Hepatocyte (in vitro differentiated cells): ENCODE measurements at regions not wholly inside any gene's neighbourhood (a gene's known extent, or its start where the extent isn't known, plus 50 kb on each side); places are given as distances from the start of the nearest gene placed in this dataset.

ENCODE experiments used
- DNase-seq: peaks from one replicate; pipeline ENCODE4 v3.0.0-alpha.2; 2016; ENCODE audit warnings: low spot score
- H2AFZ ChIP-seq: fragments of 200-600 bp; sonication (generic); 2 replicates; pipeline ENCODE4 v1.6.0; 2016; ENCODE audit warnings: antibody characterized with exemption, mild to moderate bottlenecking
- H3K27ac ChIP-seq: fragments of 200-600 bp; sonication (generic); 2 replicates; pipeline ENCODE4 v1.5.1; 2016; ENCODE audit warnings: mild to moderate bottlenecking
- H3K27me3 ChIP-seq: fragments of 200-600 bp; sonication (generic); 2 replicates; pipeline ENCODE4 v1.6.1; 2016
- H3K36me3 ChIP-seq: fragments of 200-600 bp; sonication (generic); replicated peaks from 2 replicates; pipeline ENCODE4 v1.5.1; 2016; ENCODE audit warnings: low read depth; ENCODE audit not compliant: insufficient read depth
- H3K4me1 ChIP-seq: fragments of 200-600 bp; sonication (generic); 2 replicates; pipeline ENCODE4 v1.5.1; 2016; ENCODE audit warnings: mild to moderate bottlenecking, moderate library complexity; ENCODE audit not compliant: insufficient read depth
- H3K4me2 ChIP-seq: fragments of 200-600 bp; sonication (generic); 2 replicates; pipeline ENCODE4 v1.6.0; 2016
- H3K4me3 ChIP-seq: fragments of 200-600 bp; sonication (generic); 2 replicates; pipeline ENCODE4 v1.5.1; 2016; ENCODE audit warnings: mild to moderate bottlenecking
- H3K79me2 ChIP-seq: fragments of 200-600 bp; sonication (generic); 2 replicates; pipeline ENCODE4 v1.6.0; 2017; ENCODE audit warnings: mild to moderate bottlenecking
- H3K9me2 ChIP-seq: fragments of 200-600 bp; sonication (generic); replicated peaks from 2 replicates; pipeline ENCODE4 v1.6.0; 2017; ENCODE audit warnings: mild to moderate bottlenecking; ENCODE audit not compliant: insufficient read depth
- H3K9me3 ChIP-seq: fragments of 200-600 bp; sonication (generic); 2 replicates; pipeline ENCODE4 v1.5.1; 2016; ENCODE audit warnings: low read depth, mild to moderate bottlenecking
- H4K20me1 ChIP-seq: fragments of 200-600 bp; sonication (generic); 2 replicates; pipeline ENCODE4 v1.6.0; 2016; ENCODE audit warnings: mild to moderate bottlenecking; ENCODE audit not compliant: insufficient read depth, poor library complexity, severe bottlenecking
- EZH2 ChIP-seq: fragments of 200-600 bp; sonication (generic); IDR thresholded peaks from 2 replicates; pipeline ENCODE4 v1.6.1; 2016; ENCODE audit warnings: antibody characterized with exemption, mild to moderate bottlenecking, borderline replicate concordance
- EZH2phosphoT487 ChIP-seq: fragments of 200-600 bp; sonication (generic); IDR thresholded peaks from one replicate; pipeline ENCODE4 v1.6.1; 2018; ENCODE audit warnings: antibody characterized with exemption, mild to moderate bottlenecking, low read depth, moderate library complexity; ENCODE audit not compliant: unreplicated experiment, severe bottlenecking
- WGBS: methylation state at CpG from one replicate; pipeline ENCODE4 v1.1.6; 2016; ENCODE audit warnings: low lambda C conversion rate; ENCODE audit errors: missing lambda C conversion rate; 5-methylcytosine and 5-hydroxymethylcytosine counted together
- TF ChIP-seq, protein P1 (sequence below): fragments of 200-600 bp; sonication (generic); IDR thresholded peaks from 2 replicates; pipeline ENCODE4 v1.5.1; 2016; ENCODE audit warnings: antibody characterized with exemption, mild to moderate bottlenecking; ENCODE audit not compliant: poor library complexity

- Histone ChIP-seq H4K20me1 (no peaks in the 10 kb centered on the region), H3K4me3 (no peak overlapping the region), H2AFZ (no peak overlapping the region), H3K36me3 (no peaks in the 10 kb centered on the region), H3K4me2 (no peak overlapping the region), H3K79me2 (no peaks in the 10 kb centered on the region), H3K9me3 (no peaks in the 10 kb centered on the region), H3K27ac (no peak overlapping the region), H3K9me2 (no peaks in the 10 kb centered on the region), H3K27me3 (no peaks in the 10 kb centered on the region), H3K4me1 (peaks cover 22% of the 10 kb centered on the region)
- WGBS = 70% methylated on average over 7 of the region's 7 CpGs
- DNase-seq = no peak
- TF ChIP-seq, protein P1, sequence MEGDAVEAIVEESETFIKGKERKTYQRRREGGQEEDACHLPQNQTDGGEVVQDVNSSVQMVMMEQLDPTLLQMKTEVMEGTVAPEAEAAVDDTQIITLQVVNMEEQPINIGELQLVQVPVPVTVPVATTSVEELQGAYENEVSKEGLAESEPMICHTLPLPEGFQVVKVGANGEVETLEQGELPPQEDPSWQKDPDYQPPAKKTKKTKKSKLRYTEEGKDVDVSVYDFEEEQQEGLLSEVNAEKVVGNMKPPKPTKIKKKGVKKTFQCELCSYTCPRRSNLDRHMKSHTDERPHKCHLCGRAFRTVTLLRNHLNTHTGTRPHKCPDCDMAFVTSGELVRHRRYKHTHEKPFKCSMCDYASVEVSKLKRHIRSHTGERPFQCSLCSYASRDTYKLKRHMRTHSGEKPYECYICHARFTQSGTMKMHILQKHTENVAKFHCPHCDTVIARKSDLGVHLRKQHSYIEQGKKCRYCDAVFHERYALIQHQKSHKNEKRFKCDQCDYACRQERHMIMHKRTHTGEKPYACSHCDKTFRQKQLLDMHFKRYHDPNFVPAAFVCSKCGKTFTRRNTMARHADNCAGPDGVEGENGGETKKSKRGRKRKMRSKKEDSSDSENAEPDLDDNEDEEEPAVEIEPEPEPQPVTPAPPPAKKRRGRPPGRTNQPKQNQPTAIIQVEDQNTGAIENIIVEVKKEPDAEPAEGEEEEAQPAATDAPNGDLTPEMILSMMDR = no peak
- no peak for TF ChIP-seq EZH2
- TF ChIP-seq EZH2phosphoT487 = no peak
Measured at GRCh38 chr10:35937546-35937945, 295.4 kb upstream of the FZD8 start.

GRCh38 chr10:35934642-35934995, 292.5 kb upstream of the FZD8 start:
- WGBS = 80% methylated on average over 5 of the region's 5 CpGs
- TF ChIP-seq, protein P1 = no peak
- no peak for TF ChIP-seq EZH2
- no peak for TF ChIP-seq EZH2phosphoT487

DNA sequence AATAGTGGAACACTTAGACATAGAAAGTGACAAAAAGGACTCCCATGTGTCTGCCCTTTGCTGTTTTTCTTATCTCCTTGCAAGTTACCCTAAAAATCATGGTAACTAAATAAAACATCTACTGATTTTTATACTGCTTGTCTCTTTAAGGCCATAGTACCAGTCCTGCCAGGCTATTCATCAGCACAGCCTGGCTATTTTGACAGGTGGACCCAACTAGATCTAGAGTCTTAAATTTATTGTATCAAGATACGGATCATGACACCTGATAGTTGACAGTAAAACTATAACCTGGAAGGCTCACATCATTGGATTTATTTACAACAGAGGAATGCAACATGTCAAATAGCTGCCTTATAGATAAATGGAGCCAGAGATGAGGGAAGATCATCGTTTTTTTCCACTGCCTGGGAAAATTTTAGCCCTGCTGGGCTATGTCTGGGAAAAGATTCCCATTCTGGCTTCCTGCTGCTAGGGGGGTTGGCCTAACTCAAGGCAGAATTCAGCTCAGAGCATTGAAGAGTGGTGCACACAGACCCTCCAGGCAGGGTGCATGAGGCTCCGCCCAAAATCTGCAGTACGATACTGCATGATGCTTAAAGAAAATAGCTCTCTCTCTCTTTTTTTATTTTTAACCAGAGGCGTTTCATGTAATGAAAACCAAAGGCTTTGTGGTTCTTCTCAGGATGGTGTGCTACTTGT, 292.0 kb upstream of the FZD8 start:
- DNase-seq = no peak
- H3K27me3 ChIP-seq = no peaks in the 10 kb centered on the region
- no peak overlapping the region for H3K4me3 ChIP-seq
- TF ChIP-seq EZH2phosphoT487 = no peak
- TF ChIP-seq EZH2 = no peak
- TF ChIP-seq, protein P1 = no peak
- no peaks in the 10 kb centered on the region for H3K9me3 ChIP-seq
- H2AFZ ChIP-seq = no peak overlapping the region
- peaks cover 12% of the 10 kb centered on the region for H3K4me1 ChIP-seq
- H3K36me3 ChIP-seq = no peaks in the 10 kb centered on the region
- no peaks in the 10 kb centered on the region for H4K20me1 ChIP-seq
- H3K79me2 ChIP-seq = no peaks in the 10 kb centered on the region
- H3K9me2 ChIP-seq = no peaks in the 10 kb centered on the region
- H3K27ac ChIP-seq = peak overlapping the region; percentile 23
- 52% methylated on average over 5 of the region's 5 CpGs for WGBS
- peak overlapping the region; percentile 9 for H3K4me2 ChIP-seq

More at GRCh38 chr10:35934642-35934995, 292.5 kb upstream of the FZD8 start:
- no peaks in the 10 kb centered on the region for H3K9me3 ChIP-seq
- H3K9me2 ChIP-seq = no peaks in the 10 kb centered on the region
- no peak for DNase-seq
- peak overlapping the region; percentile 9 for H3K4me2 ChIP-seq
- H3K36me3 ChIP-seq = no peaks in the 10 kb centered on the region
- peak overlapping the region; percentile 23 for H3K27ac ChIP-seq
- H3K4me3 ChIP-seq = no peak overlapping the region
- no peaks in the 10 kb centered on the region for H3K27me3 ChIP-seq
- no peaks in the 10 kb centered on the region for H4K20me1 ChIP-seq
- H3K79me2 ChIP-seq = no peaks in the 10 kb centered on the region
- no peak overlapping the region for H2AFZ ChIP-seq
- peaks cover 12% of the 10 kb centered on the region for H3K4me1 ChIP-seq
